NCI-H2081 treated with DMSO at 0.1 percent for 48 hours (cell line): ENCODE measurements at regions not wholly inside any gene's neighbourhood (a gene's known extent, or its start where the extent isn't known, plus 50 kb on each side); places are given as distances from the start of the nearest gene placed in this dataset.

Source experiments
- DNase-seq: peaks from one replicate; lab custom pipeline; 2025; lab: John Stamatoyannopoulos, UW

GRCh38 chr6:168883410-168884049 lies 370.1 kb downstream of the THBS2 start:
- DNase-seq: no peak

DNA sequence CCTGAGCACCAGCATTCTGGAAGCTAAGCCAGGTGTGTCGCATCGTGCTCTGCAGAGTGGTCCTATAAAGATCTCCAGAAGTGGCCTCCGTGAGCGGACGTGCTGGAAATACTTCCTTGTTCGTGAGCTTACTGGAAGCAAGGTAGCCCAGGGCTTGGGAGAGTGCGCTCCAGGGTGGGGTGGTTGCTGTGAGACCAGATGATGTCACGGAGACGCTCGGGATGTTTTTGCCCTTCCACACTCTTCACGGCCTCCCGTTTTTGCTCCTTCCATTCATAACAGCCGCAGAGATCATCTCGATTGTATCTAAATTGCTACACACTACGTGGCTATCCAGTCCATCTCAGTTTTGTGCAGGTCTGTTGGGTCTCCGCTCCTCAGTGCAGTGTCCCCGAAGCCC lies 373.4 kb downstream of the THBS2 start:
- no peak for DNase-seq

DNA sequence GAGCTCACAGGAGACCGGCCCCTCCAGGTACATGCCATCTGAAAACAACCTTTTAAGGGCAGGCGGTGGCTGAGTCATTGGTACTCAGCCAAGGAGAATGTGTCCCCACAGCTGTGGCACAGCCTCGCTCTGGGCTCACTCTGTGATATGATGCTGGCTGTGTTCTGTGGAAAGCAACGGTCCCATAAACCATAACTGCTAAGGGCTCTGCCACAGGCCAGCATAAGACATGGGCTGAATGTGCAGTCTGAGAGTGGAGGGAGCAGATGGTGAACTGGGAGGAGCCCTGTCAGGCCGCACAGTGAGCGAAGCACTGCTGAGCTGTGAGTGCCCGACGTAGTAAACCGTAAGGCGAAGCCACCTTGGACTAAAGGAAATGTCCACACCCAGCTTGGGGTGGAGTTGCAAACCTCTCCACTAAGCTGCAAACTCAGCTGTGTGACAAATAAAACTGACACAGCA lies 375.8 kb downstream of the THBS2 start:
- no peak for DNase-seq

DNA sequence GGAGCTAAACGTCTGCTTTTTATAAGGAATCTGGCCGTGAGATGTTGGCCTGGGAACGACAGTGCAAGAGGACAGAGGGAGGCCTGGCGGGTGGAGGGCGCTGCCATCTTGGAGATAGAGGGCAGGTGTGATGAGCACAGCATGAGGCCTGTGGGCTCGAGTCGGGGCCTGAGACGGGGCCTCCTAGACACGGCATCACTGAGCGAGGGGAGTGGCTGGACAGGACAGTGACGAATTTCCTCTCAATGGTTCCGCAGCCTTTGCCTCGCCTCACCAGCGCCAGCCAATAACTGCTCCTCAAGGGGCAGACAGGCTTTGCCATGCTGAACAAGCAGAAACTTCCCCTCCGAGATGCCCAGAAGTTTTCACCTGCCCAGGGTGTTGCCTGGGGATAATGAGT lies 376.7 kb downstream of the THBS2 start:
- DNase-seq: no peak

DNA sequence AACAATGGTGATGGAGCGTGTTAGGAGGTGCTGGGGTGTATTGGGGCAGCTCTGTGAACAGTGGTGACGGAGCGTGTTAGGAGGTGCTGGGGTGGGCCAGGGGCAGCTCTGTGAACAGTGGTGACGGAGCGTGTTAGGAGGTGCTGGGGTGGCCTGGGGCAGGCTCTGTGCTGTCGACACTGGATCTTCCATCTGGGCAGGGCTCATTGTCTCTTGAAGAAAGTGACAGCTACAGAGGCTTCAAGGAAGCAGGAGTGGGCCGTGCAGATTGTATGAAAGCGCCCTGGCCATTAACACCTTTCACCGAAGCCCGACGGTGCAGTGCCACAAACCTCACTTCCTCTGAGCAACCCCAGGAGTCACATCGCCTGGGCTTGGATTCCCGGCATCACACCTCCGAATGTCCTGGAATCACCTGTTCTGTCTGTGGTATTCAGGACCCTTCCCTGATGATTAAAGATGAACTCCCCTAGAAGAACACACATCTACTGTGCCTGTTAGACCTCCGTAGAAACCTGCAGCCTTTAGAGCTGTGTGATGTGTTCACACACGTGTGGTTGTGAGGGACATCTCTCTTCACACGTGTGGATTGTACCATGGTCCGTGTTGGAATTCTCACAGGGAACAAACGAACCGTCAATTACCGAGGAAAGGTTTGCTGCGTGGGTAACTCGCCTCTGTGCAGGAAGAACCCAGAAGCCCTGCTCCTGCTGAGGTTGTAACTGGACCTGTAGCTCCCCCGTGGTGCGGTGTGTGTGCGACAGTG lies 377.7 kb downstream of the THBS2 start:
- no peak for DNase-seq

DNA sequence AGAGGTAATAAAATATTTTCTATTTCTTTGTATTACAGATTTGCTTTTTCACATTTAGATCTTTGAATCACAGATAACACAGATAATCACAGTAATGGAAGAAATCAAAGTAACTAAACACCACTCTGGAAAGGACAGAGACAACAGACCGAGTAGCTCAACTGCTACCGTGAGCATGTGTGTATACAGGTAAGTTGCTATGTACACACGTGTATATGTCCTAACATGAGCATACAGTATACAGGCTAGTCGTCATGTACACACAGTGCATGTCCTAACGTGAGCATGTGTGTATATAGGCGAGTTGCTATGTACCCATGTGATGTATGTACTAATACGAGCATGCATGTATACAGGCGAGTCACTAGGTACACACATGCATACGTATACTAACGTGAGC lies 379.0 kb downstream of the THBS2 start:
- DNase-seq: no peak

DNA sequence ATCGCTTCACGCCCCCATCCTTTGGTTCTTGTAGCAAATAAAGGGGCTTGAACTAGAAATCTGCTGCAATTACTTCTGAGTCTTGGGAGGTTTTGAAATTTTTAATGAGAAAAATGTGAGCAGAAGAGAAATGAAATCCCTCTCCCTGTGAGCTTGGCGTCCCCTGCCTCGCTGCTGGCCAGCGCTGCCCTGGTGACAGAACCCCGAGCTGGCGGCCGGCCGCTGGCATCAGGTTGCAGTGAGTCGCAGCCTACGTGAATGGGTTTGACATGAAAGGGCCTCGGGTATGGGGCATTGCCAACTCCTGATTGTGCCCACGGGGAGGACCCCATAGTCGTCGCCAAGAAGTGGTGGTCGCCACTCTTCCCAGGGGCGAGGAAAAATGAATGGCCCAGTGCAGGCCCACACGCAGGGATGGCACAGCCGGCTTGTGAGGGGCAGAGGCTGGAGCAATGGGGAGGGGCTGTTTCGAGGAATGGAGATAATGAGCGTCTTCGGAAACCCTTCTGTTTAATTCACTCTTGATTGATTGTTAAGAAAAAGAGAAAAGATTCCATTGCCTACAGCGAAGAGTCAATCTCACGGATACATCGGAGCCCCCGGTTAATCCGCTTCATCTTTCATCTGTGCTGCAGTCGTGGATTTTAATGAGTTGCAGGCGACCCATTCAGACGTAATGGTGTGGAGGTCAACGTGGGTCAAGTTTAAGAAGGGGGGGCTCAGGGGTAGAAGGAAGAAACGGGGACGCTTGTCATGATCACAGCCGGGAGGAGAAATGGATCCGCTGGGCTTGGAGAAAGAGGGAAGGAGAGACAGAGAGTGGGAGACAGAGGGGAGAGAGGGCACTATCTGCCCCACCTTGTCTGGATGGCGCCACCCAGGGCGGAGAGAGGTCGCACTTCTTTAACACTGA lies 380.1 kb downstream of the THBS2 start:
- DNase-seq: no peak

GRCh38 chr6:168871642-168872315 lies 381.9 kb downstream of the THBS2 start:
- DNase-seq: no peak

- DNase-seq: no peak
Observed at GRCh38 chr6:168870982-168871381, 382.7 kb downstream of the THBS2 start.

- DNase-seq: no peak
Observed at GRCh38 chr6:168867247-168868102, 386.2 kb downstream of the THBS2 start.

- DNase-seq: no peak
Observed at GRCh38 chr6:168866534-168866933, 387.1 kb downstream of the THBS2 start.

GRCh38 chr6:168865522-168865921 lies 388.1 kb downstream of the THBS2 start:
- no peak for DNase-seq

DNA sequence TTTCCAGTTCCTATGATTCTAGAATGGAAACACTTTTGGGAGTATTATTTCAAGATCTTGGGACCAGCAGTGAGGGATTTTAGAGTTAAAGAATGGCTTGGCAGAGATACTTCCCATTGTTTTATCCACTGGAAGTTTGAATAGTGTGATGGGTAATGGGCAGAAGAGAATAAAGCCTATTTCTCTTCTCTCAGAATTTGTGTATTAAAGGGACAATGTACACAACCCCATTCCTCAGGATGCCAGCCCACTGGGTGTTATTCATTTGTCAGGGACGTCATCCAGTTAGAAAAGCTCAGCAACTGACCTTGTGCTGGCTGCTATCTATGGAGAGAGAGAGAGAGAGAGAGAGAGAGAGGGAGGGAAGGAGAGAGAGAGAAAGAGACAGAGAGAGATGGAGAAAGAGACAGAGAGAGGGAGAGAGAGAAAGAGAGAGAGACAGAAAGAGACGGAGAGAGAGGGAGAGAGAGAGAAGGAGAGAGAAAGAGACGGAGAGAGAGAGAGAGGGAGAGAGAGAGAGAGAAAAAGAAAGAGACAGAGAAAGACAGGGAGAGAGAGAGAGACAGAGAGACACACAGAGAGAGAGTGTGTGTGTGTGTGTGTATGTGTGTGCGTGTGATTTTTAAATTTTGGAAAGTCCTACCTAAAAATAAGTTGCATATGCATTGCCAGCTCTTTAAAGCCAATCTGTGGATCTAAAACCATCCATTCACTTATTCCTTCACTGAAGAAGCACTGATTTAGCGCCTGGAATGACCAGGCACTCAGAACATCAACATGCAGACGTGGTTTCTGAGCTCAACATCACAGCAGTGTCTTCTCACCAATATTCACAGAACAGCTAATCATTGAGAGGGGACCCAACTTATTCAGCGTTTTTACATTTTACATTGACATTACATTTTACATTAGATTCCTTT lies 388.8 kb downstream of the THBS2 start:
- no peak for DNase-seq

DNA sequence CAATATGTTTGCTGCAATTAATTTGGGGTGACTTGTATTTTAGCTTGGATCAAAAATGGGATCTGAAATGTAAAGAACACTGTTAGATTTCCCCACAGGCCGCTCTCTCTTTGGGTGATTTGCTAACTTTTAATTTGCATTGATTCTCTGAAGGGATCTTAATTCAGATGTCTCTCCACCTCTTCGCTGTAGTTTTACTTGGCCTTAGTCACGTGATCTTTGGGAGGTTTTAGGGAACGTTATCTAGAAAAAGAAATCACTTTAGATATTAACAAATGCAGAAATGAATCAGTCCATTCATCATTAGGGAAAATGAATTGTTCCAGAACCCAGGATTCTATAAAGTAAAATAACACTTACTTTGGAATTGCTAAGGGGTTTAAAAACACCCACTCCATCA lies 390.2 kb downstream of the THBS2 start:
- no peak for DNase-seq

DNA sequence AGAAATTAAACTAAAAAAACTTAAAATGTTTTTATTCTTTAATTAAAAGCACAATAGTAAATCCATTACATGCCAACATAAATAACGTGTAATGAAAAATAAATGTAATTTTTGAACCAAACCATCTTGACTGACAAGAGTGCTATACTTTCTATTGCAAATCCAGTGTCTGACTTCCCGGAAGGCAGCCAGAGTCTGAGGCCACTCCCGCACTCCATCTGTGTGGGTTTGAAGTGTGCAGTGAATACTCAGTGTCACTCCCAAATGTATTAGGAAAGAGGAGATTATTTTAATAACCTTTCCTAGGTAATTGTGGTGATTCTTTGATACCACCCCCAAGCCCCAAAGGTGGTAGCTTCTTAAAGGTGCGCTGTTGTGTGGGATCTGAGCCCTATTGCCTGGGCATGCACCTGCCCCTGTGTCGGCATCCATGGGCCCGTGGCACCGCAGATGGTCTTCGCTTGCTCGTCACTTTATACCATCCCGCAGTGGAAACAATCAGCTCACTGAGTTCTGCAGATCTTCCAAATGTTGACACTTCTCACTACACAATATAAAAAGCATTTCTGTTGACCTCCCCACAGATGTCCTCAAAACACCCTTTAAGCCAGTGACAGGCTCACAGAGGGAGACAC lies 391.2 kb downstream of the THBS2 start:
- no peak for DNase-seq

- no peak for DNase-seq
Observed at GRCh38 chr6:168860987-168861386, 392.7 kb downstream of the THBS2 start.

GRCh38 chr6:168860341-168860740 lies 393.3 kb downstream of the THBS2 start:
- no peak for DNase-seq

DNA sequence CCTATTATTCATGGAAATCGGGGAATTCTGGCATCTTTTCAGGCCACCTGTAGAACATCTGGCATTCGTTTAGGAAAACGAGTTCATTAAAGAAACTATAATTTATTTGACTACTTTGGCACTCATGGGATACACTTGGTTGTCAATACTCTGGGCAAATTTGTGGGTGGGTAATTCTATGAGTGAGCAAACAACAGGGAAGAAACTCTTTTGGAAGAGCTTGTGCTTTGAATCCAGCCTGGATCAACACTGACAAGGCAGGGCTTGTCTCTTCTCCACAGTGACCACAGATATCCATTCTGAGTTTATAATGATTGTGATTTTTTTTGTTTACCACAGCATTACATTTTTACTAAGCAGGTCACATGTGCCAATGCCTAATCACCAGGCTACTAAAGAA lies 394.7 kb downstream of the THBS2 start:
- no peak for DNase-seq

DNA sequence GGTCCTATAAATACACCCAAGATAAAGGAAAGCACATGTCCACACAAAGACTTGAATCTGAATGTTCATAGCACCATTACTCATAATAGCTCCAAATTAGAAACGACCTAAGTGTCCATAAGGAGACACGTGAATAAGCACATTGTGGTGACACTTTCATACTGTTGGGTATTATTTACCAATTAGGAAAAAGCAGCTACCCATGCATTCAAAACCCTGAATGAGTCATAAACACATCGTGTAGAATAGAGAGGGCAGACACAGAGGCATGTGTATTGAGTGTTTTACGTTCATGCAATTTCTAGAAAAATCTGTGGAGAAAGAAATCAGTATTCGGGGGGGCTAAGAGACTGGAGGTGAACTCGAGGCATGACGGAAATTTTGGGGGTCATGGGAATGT lies 396.7 kb downstream of the THBS2 start:
- no peak for DNase-seq
